Nephron (organoid): ENCODE measurements at regions not wholly inside any gene's neighbourhood (a gene's known extent, or its start where the extent isn't known, plus 50 kb on each side); places are given as distances from the start of the nearest gene placed in this dataset.

Source experiments
- H3K27ac Mint-ChIP-seq, 3 experiments: 2 replicates each; pipeline ENCODE4 v1.8.0; 2020; ENCODE audit warnings: mixed read lengths in 3 of 3, mild to moderate bottlenecking in 2 of 3, moderate library complexity in 1 of 3
- H3K27me3 Mint-ChIP-seq: 2 replicates; pipeline ENCODE4 v1.8.0; 2021; ENCODE audit warnings: low read depth, mild to moderate bottlenecking, moderate library complexity, mixed read lengths
- H3K36me3 Mint-ChIP-seq: 2 replicates; pipeline ENCODE4 v1.8.0; 2020; ENCODE audit warnings: low read depth, mixed read lengths
- H3K4me1 Mint-ChIP-seq: 2 replicates; pipeline ENCODE4 v1.8.0; 2020; ENCODE audit warnings: mixed read lengths
- H3K4me3 Mint-ChIP-seq, 3 experiments: 2 replicates each; pipeline ENCODE4 v1.8.0; 2020; ENCODE audit warnings: mild to moderate bottlenecking in 3 of 3, mixed read lengths in 3 of 3, moderate library complexity in 2 of 3
- H3K9me3 Mint-ChIP-seq: 2 replicates; pipeline ENCODE4 v1.8.0; 2020; ENCODE audit warnings: mixed read lengths
- TF ChIP-seq, protein P1 (sequence below), 3 experiments: fragments of 200-600 bp; sonication (generic); IDR thresholded peaks; one replicate each; pipeline ENCODE4 v1.5.0; 2021; ENCODE audit warnings: antibody characterized with exemption in 3 of 3; ENCODE audit not compliant: unreplicated experiment in 3 of 3

DNA sequence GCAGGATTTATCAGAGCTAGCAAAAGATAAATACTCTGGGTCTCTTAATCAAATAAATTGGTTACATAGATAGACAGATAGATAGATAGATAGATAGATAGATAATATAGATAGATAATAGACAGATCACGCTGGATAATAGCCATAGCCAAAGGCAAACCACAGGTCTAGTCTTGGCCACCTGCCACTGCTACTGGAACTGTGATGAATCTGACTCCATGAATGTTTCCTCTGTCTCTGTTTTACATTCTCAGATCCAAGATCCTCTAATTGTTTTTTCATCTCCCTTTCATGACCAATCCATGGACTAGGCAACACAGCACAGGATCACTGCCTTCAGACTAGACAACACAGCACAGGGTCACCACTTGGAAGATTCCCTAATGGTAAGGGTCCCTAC, 444.7 kb upstream of the NFIA start:
- Mint-ChIP-seq H3K27me3 (no peaks in the 10 kb centered on the region), H3K27ac (peak overlapping the region in 1 of 3 experiments; percentile 51)
- TF ChIP-seq, protein P1, sequence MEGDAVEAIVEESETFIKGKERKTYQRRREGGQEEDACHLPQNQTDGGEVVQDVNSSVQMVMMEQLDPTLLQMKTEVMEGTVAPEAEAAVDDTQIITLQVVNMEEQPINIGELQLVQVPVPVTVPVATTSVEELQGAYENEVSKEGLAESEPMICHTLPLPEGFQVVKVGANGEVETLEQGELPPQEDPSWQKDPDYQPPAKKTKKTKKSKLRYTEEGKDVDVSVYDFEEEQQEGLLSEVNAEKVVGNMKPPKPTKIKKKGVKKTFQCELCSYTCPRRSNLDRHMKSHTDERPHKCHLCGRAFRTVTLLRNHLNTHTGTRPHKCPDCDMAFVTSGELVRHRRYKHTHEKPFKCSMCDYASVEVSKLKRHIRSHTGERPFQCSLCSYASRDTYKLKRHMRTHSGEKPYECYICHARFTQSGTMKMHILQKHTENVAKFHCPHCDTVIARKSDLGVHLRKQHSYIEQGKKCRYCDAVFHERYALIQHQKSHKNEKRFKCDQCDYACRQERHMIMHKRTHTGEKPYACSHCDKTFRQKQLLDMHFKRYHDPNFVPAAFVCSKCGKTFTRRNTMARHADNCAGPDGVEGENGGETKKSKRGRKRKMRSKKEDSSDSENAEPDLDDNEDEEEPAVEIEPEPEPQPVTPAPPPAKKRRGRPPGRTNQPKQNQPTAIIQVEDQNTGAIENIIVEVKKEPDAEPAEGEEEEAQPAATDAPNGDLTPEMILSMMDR (IDR thresholded peaks at IDR 0.05; ENCODE audit: unreplicated experiment in 3 of 3), result no peak

DNA sequence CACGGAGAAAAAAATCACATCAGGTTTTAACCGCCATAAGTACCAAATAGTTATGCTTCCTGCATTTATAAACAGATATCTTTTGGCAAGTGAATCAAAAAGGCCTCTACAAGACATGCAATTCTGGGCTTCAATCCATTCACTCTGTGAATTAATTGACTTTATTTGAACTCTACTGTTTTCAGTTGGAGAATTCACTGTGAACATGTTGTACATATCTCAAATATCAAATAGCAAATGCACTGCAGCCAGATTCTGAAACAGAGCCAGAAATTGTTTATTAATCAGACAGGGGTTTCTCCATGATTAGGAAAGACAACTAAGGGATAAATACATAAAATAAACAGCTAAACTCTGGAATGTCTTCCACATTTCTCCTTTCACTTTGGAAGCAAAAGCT, 445.4 kb upstream of the NFIA start:
- no peaks in the 10 kb centered on the region for H3K27me3 Mint-ChIP-seq
- H3K9me3 Mint-ChIP-seq, result no peaks in the 10 kb centered on the region
- peak overlapping the region in 2 of 3 experiments; percentile 49 to 51 for H3K27ac Mint-ChIP-seq
- peaks cover 17% of the 10 kb centered on the region for H3K4me1 Mint-ChIP-seq
- no peaks in the 10 kb centered on the region for H3K36me3 Mint-ChIP-seq
- no peak overlapping the region for H3K4me3 Mint-ChIP-seq
- TF ChIP-seq, protein P1 (IDR thresholded peaks at IDR 0.05; ENCODE audit: unreplicated experiment in 3 of 3), result no peak

More for the DNA sequence above, 444.7 kb upstream of the NFIA start:
- Mint-ChIP-seq H3K36me3 (no peaks in the 10 kb centered on the region), H3K9me3 (no peaks in the 10 kb centered on the region), H3K4me3 (no peak overlapping the region), H3K4me1 (peaks cover 17% of the 10 kb centered on the region)

DNA sequence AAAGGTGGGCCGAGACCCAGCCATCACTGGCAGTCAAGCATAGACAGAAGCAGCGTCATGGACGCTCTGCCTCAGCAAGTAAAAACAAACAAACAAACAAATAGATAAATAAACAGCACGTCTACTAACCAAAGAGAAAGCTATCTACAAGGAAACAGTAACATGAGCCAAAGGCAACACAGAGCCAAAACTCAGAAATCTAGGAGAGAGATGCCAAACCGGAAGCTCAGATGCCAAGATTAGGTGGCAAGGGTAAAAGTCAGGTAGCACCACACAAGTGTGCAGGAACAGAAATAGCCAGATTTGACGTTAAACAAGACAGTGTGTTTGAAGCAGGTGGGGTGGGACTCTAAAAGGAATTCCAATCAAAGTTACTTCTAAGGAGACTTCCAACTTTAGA, 448.3 kb upstream of the NFIA start:
- TF ChIP-seq, protein P1 (IDR thresholded peaks at IDR 0.05; ENCODE audit: unreplicated experiment in 3 of 3), result no peak
- Mint-ChIP-seq H3K27me3 (no peaks in the 10 kb centered on the region), H3K4me3 (no peak overlapping the region), H3K4me1 (peaks cover 17% of the 10 kb centered on the region), H3K27ac (no peak overlapping the region), H3K36me3 (no peaks in the 10 kb centered on the region), H3K9me3 (no peaks in the 10 kb centered on the region)

DNA sequence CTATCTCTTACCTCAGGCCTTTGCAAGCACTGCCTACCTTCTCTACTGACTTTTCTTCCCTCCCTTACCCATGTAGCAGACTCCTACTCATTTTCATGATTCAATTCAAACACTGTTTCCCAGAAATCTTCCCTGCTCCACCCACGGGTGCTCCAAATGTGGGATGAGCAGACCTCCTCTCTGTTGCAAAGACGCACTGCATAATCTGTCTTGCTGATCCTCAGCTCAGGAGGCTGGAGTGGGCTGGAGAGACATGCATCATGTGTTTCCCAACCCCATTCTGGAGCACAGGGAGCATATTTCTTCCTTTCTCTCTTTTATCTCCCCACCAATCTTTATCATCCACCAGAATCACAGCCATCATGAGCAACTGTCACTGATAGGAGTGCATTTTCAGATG, 459.9 kb upstream of the NFIA start:
- Mint-ChIP-seq H3K27me3 (peaks cover 7% of the 10 kb centered on the region), H3K27ac (peak overlapping the region; percentile 75 to 92 (median 76)), H3K4me3 (peak overlapping the region; percentile 7 to 45 (median 25)), H3K9me3 (no peaks in the 10 kb centered on the region), H3K4me1 (peaks cover 24% of the 10 kb centered on the region), H3K36me3 (no peaks in the 10 kb centered on the region)
- TF ChIP-seq, protein P1 (IDR thresholded peaks at IDR 0.05; ENCODE audit: unreplicated experiment in 3 of 3), result no peak

DNA sequence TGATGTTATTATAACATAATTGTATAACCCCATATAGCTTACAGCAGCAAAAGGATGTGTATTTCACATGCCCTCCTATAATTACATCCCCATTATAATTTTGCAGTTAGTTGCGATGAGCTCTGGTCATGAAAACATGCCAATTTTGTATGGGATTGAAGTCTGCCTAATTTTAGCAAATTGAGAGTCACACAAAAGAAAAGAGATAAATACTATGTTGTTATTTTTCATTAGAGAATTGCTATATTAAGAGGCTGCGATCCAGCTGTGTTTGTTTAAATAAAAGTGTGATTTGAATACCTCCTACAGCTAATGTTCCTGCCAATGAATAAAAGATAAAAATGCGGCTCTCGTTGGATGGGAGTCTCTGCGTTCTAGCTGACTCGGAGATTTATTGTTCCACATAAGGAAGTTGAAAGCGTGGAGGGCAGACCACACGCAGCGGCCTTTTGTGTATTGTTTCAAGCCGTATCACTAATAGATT, 461.0 kb upstream of the NFIA start:
- TF ChIP-seq, protein P1 (IDR thresholded peaks at IDR 0.05; ENCODE audit: unreplicated experiment in 3 of 3), result no peak
- Mint-ChIP-seq H3K4me3 (no peak overlapping the region), H3K9me3 (no peaks in the 10 kb centered on the region), H3K27ac (peak overlapping the region; percentile 75 to 92 (median 76)), H3K36me3 (no peaks in the 10 kb centered on the region), H3K27me3 (peaks cover 11% of the 10 kb centered on the region), H3K4me1 (peaks cover 24% of the 10 kb centered on the region)

DNA sequence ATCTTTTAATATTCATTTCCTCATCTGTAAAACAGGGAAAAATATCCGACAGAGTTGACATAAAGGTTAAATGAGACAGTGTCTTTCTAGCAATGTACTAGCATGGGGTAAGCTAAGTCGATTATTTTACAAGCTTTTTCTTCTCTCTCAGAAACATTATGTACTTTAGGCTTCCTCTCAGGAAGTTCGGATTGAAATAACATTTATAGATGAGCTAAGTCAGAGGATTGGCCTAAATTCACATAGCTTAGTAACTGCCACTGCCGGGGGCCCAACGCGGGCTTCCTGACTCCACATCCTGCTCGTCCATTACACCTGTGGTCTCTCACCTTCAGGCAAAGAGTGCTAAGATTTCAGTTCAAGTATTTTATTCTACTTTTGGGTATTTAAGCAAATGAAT, 462.3 kb upstream of the NFIA start:
- Mint-ChIP-seq H3K27me3 (peaks cover 8% of the 10 kb centered on the region), H3K27ac (peak overlapping the region in 1 of 3 experiments; percentile 20), H3K36me3 (no peaks in the 10 kb centered on the region), H3K9me3 (no peaks in the 10 kb centered on the region), H3K4me3 (no peak overlapping the region), H3K4me1 (peaks cover 24% of the 10 kb centered on the region)
- TF ChIP-seq, protein P1 (IDR thresholded peaks at IDR 0.05; ENCODE audit: unreplicated experiment in 3 of 3), result no peak
